H1 (cell line): ENCODE measurements at regions not wholly inside any gene's neighbourhood (a gene's known extent, or its start where the extent isn't known, plus 50 kb on each side); places are given as distances from the start of the nearest gene placed in this dataset.

Experiments used
- ATF2 ChIP-seq: IDR thresholded peaks from 2 replicates; pipeline ENCODE4 v1.6.1; 2012; ENCODE audit warnings: low read length, inconsistent platforms
- CHD2 ChIP-seq: IDR thresholded peaks from 2 replicates; pipeline ENCODE4 v1.6.1; 2012; ENCODE audit warnings: low read length, improper control_type of control experiment
- CREB1 ChIP-seq: IDR thresholded peaks from 2 replicates; pipeline ENCODE4 v1.6.1; 2012; ENCODE audit warnings: inconsistent platforms
- CTCF ChIP-seq, 3 experiments: IDR thresholded peaks; 1 replicate in 2 of 3; 2 replicates in 1 of 3; pipeline versions ENCODE4 v1.5.1 to v1.6.1; 2011; ENCODE audit warnings: low read length in 3 of 3, mild to moderate bottlenecking in 3 of 3, inconsistent platforms in 2 of 3, low read depth in 1 of 3, moderate library complexity in 1 of 3; ENCODE audit not compliant: insufficient read depth in 1 of 3; ENCODE audit errors: control extremely low read depth in 1 of 3
- EP300 ChIP-seq, 2 experiments: IDR thresholded peaks; 1 replicate in 1 of 2; 2 replicates in 1 of 2; pipeline ENCODE4 v1.6.1; 2011 to 2012; ENCODE audit warnings: low read depth in 2 of 2, low read length in 2 of 2, mild to moderate bottlenecking in 2 of 2, borderline replicate concordance in 1 of 2, inconsistent platforms in 1 of 2, moderate library complexity in 1 of 2
- EZH2 ChIP-seq: fragments of 200-600 bp; sonication (generic); IDR thresholded peaks from 2 replicates; pipeline ENCODE4 v1.7.1; 2012; ENCODE audit warnings: low read depth, mild to moderate bottlenecking, moderate library complexity, low read length, inconsistent platforms; ENCODE audit not compliant: severe bottlenecking
- GABPA ChIP-seq: IDR thresholded peaks from 2 replicates; pipeline ENCODE4 v1.6.1; 2011; ENCODE audit warnings: mild to moderate bottlenecking, low read length, moderate library complexity, borderline replicate concordance; ENCODE audit not compliant: insufficient read depth
- HDAC2 ChIP-seq, 2 experiments: fragments of 300-600 bp in 1 of 2; sonication (generic) in 1 of 2; IDR thresholded peaks; 2 replicates each; pipeline ENCODE4 v1.6.1; 2011 to 2012; ENCODE audit warnings: low read depth in 2 of 2, low read length in 2 of 2, mild to moderate bottlenecking in 2 of 2, moderate library complexity in 2 of 2, borderline replicate concordance in 1 of 2, inconsistent platforms in 1 of 2
- POLR2A ChIP-seq, 2 experiments: IDR thresholded peaks; 1 replicate in 1 of 2; 2 replicates in 1 of 2; pipeline ENCODE4 v1.6.1; 2011; ENCODE audit warnings: low read depth in 2 of 2, low read length in 2 of 2, mild to moderate bottlenecking in 2 of 2; ENCODE audit errors: control extremely low read depth in 1 of 2
- RBBP5 ChIP-seq: IDR thresholded peaks from 2 replicates; pipeline ENCODE4 v1.7.1; 2012; ENCODE audit warnings: low read depth, mild to moderate bottlenecking, inconsistent platforms, low read length, moderate library complexity, borderline replicate concordance
- SIN3A ChIP-seq, 2 experiments: IDR thresholded peaks in 1 of 2; conservative IDR thresholded peaks in 1 of 2; 2 replicates each; pipeline ENCODE4 v1.6.1; 2011 to 2012; ENCODE audit warnings: low read length in 2 of 2, improper control_type of control experiment in 1 of 2, low read depth in 1 of 2, mild to moderate bottlenecking in 1 of 2
- SP1 ChIP-seq: IDR thresholded peaks from 2 replicates; pipeline ENCODE4 v1.6.1; 2011; ENCODE audit warnings: low read depth, low read length
- SP4 ChIP-seq: IDR thresholded peaks from 2 replicates; pipeline ENCODE4 v1.6.1; 2012; ENCODE audit warnings: low read length, inconsistent platforms
- TEAD4 ChIP-seq: IDR thresholded peaks from 2 replicates; pipeline ENCODE4 v1.6.1; 2012; ENCODE audit warnings: low read depth, low read length, inconsistent platforms, mixed read lengths

DNA sequence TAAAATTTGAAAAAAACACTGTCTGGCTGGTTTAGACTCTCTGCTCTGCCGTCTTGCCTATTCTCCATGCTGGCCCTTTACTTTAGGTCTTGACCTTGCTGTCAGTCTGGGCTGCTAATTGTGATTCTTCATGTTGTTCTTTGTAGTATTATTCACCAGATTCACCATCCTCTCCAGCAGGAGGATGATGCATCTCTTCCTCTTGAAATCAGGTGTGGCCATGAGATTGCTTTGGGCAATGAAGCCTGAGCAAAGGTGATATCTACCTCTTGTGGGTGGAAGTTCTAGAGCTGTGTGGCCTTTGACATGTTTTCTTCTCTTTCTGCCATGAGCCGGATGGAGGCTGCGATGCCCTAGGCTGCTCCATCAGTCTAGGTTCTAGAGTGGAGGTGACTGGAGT is 51.3 kb upstream of the ITPRID1 start:
- TF ChIP-seq EZH2 (no peak), GABPA (no peak), POLR2A (IDR thresholded peaks at IDR 0.05; ENCODE audit: control extremely low read depth in 1 of 2, low read depth in 2 of 2, low read length in 2 of 2) (no peak), SP1 (no peak), CTCF (IDR thresholded peaks at IDR 0.05; ENCODE audit: control extremely low read depth in 1 of 3, insufficient read depth in 1 of 3, low read depth in 1 of 3, low read length in 3 of 3) (no peak), CHD2 (no peak), TEAD4 (no peak), EP300 (IDR thresholded peaks at IDR 0.05; ENCODE audit: borderline replicate concordance in 1 of 2, low read depth in 2 of 2, low read length in 2 of 2) (no peak), HDAC2 (IDR thresholded peaks at IDR 0.05; ENCODE audit: borderline replicate concordance in 1 of 2, low read depth in 2 of 2, low read length in 2 of 2) (no peak), SIN3A (conservative IDR thresholded peaks at IDR 0.05 in 1 of 2, IDR thresholded peaks at IDR 0.05 in 1 of 2; ENCODE audit: low read depth in 1 of 2, low read length in 2 of 2) (no peak), CREB1 (no peak), SP4 (no peak), RBBP5 (no peak), ATF2 (no peak)
